Liver (tissue), 3 donors: ENCODE measurements at regions not wholly inside any gene's neighbourhood (a gene's known extent, or its start where the extent isn't known, plus 50 kb on each side); places are given as distances from the start of the nearest gene placed in this dataset.

Experiments
- RXRA ChIP-seq, 2 donors: IDR thresholded peaks; 2 replicates each; pipeline ENCODE4 v1.6.1; 2017 to 2018; ENCODE audit warnings: antibody characterized with exemption in 2 of 2, mild to moderate bottlenecking in 1 of 2
- TAF1 ChIP-seq: conservative IDR thresholded peaks from 2 replicates; pipeline ENCODE4 v1.6.1; 2016; ENCODE audit warnings: antibody characterized with exemption, mild to moderate bottlenecking
- TF ChIP-seq, protein P1 (sequence below): fragments of 150-350 bp; IDR thresholded peaks from 2 replicates; pipeline ENCODE4 v1.5.1; 2017; ENCODE audit warnings: improper control_type of control experiment, low read depth, low read length; ENCODE audit not compliant: missing input control
- TF ChIP-seq, protein P2 (sequence below): IDR thresholded peaks from 2 replicates; pipeline ENCODE4 v1.6.1; 2016; ENCODE audit warnings: antibody characterized with exemption, mild to moderate bottlenecking
- donor health status: healthy.
- donor health status: healthy.

GRCh38 chr10:130762491-130762890 is 549.0 kb downstream of the TCERG1L start:
- TF ChIP-seq, protein P1, sequence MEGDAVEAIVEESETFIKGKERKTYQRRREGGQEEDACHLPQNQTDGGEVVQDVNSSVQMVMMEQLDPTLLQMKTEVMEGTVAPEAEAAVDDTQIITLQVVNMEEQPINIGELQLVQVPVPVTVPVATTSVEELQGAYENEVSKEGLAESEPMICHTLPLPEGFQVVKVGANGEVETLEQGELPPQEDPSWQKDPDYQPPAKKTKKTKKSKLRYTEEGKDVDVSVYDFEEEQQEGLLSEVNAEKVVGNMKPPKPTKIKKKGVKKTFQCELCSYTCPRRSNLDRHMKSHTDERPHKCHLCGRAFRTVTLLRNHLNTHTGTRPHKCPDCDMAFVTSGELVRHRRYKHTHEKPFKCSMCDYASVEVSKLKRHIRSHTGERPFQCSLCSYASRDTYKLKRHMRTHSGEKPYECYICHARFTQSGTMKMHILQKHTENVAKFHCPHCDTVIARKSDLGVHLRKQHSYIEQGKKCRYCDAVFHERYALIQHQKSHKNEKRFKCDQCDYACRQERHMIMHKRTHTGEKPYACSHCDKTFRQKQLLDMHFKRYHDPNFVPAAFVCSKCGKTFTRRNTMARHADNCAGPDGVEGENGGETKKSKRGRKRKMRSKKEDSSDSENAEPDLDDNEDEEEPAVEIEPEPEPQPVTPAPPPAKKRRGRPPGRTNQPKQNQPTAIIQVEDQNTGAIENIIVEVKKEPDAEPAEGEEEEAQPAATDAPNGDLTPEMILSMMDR, result no peak
- TF ChIP-seq, protein P2, sequence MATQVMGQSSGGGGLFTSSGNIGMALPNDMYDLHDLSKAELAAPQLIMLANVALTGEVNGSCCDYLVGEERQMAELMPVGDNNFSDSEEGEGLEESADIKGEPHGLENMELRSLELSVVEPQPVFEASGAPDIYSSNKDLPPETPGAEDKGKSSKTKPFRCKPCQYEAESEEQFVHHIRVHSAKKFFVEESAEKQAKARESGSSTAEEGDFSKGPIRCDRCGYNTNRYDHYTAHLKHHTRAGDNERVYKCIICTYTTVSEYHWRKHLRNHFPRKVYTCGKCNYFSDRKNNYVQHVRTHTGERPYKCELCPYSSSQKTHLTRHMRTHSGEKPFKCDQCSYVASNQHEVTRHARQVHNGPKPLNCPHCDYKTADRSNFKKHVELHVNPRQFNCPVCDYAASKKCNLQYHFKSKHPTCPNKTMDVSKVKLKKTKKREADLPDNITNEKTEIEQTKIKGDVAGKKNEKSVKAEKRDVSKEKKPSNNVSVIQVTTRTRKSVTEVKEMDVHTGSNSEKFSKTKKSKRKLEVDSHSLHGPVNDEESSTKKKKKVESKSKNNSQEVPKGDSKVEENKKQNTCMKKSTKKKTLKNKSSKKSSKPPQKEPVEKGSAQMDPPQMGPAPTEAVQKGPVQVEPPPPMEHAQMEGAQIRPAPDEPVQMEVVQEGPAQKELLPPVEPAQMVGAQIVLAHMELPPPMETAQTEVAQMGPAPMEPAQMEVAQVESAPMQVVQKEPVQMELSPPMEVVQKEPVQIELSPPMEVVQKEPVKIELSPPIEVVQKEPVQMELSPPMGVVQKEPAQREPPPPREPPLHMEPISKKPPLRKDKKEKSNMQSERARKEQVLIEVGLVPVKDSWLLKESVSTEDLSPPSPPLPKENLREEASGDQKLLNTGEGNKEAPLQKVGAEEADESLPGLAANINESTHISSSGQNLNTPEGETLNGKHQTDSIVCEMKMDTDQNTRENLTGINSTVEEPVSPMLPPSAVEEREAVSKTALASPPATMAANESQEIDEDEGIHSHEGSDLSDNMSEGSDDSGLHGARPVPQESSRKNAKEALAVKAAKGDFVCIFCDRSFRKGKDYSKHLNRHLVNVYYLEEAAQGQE, result no peak
- TF ChIP-seq RXRA (IDR thresholded peaks at IDR 0.05) (no peak), TAF1 (no peak)
